Activated T-cell treated with anti-CD3 and anti-CD28 coated beads, Interleukin-2, amount 50 U/mL, for 4 hours (primary cell): ENCODE measurements at regions not wholly inside any gene's neighbourhood (a gene's known extent, or its start where the extent isn't known, plus 50 kb on each side); places are given as distances from the start of the nearest gene placed in this dataset.

ENCODE experiments used
- ATAC-seq, 2 donors: fragments of 200-7000 bp; cut with Tn5 transposase; one replicate each; pipeline ENCODE4 v1.10.0; 2021
- DNase-seq: peaks from one replicate; pipeline ENCODE4 v3.0.0-alpha.2; 2020
- H3K27me3 Mint-ChIP-seq: one replicate; pipeline ENCODE4 v1.8.0; 2021; ENCODE audit warnings: low read depth, mixed read lengths
- H3K36me3 Mint-ChIP-seq: one replicate; pipeline ENCODE4 v1.8.0; 2022; ENCODE audit warnings: mixed read lengths; ENCODE audit not compliant: insufficient read depth
- H3K4me1 Mint-ChIP-seq: one replicate; pipeline ENCODE4 v1.8.0; 2021; ENCODE audit warnings: low read depth, mixed read lengths
- H3K4me3 Mint-ChIP-seq: one replicate; pipeline ENCODE4 v1.8.0; 2021; ENCODE audit warnings: mild to moderate bottlenecking, moderate library complexity, mixed read lengths
- H3K9me3 Mint-ChIP-seq: one replicate; pipeline ENCODE4 v1.8.0; 2021; ENCODE audit warnings: mixed read lengths

DNA sequence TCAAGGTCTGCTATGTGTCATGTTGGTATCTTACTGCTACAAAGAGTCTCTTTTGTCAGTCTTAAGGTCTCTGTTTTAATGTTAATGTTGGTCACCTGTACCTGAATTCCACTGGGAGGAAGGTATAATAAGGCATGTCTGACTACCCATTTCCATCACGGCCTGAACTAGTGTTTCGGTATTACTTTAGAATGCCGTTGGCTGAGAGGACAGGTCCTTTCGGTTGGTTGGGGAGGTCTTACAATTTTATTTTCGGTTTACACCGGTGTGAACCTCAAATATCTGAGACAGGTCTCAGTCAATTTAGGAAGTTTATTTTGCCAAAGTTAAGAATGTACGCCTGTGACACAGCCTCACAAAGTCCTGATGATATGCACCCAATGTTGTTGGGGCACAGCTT, 154.9 kb upstream of the ABCA1 start:
- no peaks in the 10 kb centered on the region for H3K36me3 Mint-ChIP-seq
- H3K4me1 Mint-ChIP-seq = no peaks in the 10 kb centered on the region
- no peak for ATAC-seq
- DNase-seq = no peak
- no peaks in the 10 kb centered on the region for H3K9me3 Mint-ChIP-seq
- no peaks in the 10 kb centered on the region for H3K27me3 Mint-ChIP-seq
- H3K4me3 Mint-ChIP-seq = no peak overlapping the region

DNA sequence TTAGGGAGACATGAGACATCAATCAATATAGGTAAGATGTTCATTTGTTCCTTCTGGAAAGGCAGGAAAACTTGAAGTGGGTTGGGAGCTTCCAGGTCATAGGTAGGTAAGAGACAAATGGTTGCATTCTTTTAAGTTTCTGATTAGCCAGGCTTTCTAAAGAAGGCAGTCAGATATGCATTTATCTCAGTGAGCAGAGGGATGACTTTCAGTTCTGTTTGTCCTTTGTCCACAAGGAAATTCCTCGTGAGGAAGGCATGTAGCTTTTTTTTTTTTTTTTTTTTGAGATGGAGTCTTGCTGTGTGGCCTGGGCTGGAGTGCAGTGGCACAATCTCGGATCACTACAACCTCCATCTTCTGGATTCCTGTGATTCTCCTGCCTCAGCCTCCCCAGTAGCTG, 155.3 kb upstream of the ABCA1 start:
- Mint-ChIP-seq H3K27me3 (no peaks in the 10 kb centered on the region), H3K36me3 (no peaks in the 10 kb centered on the region), H3K4me1 (no peaks in the 10 kb centered on the region), H3K9me3 (no peaks in the 10 kb centered on the region), H3K4me3 (no peak overlapping the region)
- no peak for DNase-seq
- ATAC-seq = no peak

DNA sequence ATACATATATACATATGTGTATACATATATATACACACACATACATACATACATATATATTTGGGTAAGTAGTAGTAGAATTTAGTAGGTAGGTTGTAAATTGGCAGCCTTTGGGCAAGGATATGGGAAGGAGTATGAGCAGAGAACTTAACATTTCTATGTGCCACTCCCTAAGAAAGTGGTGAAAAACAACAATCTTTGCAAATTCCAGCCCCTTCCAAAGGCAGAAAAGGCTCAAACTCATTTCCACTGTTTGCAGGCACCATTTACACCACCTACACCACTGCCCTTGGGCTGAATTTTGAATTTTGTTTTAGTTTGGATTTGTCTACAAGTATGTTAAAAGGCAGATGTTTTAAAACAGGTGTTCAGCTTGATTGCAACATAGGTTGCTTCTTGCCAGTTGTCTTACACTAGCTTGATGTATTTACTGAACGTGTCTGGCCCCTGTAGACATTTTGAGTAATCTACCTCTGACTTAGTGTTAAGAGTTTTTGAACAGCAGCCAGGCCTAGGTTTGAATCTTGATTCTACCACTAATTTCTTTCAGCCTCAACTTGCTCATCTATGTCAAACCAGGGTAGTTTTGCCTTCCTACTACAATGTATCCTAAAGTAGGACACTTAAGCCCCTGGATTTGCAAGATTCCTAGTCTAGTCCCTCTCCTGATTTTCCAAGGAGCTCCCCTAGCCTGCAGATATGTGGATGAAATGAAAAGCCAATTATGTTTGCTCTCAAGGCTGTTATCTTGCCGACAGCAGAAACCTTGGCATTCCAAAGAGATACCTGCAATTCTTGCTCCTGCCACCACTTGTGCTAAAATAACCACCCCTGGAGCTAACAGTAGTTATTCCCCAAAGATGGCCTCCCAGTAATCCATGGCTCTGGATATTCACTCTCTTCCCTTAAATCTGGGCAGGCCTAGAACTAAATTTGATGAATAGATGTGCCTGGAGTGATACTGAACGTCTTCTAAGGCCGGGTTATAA, 156.2 kb upstream of the SLC44A1 start:
- H3K4me1 Mint-ChIP-seq = no peaks in the 10 kb centered on the region
- no peak overlapping the region for H3K4me3 Mint-ChIP-seq
- H3K36me3 Mint-ChIP-seq = no peaks in the 10 kb centered on the region
- DNase-seq (no peak), ATAC-seq (no peak)
- no peaks in the 10 kb centered on the region for H3K27me3 Mint-ChIP-seq
- H3K9me3 Mint-ChIP-seq = no peaks in the 10 kb centered on the region

DNA sequence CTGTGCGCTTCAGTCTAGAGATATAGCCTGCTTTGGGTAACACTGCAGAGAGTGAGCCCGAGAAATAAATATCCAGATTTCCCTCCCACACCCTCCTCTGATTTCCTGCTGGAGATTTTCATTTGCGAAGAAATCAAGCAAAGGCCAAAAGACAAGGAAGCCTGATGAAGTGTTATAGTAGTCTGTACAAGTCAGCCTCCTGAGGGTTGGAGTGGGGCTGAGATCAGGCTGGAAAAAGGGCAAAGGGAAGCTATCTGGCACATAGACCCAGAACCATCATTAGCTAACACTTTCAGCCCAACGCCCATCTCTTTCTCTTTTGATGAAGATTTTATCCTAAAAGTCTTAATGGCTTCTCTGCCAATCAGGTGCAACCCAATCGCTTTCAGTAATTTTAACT, 154.6 kb upstream of the SLC44A1 start:
- Mint-ChIP-seq H3K9me3 (no peaks in the 10 kb centered on the region), H3K4me3 (no peak overlapping the region), H3K4me1 (no peaks in the 10 kb centered on the region), H3K36me3 (no peaks in the 10 kb centered on the region), H3K27me3 (no peaks in the 10 kb centered on the region)
- DNase-seq (no peak), ATAC-seq (no peak)

DNA sequence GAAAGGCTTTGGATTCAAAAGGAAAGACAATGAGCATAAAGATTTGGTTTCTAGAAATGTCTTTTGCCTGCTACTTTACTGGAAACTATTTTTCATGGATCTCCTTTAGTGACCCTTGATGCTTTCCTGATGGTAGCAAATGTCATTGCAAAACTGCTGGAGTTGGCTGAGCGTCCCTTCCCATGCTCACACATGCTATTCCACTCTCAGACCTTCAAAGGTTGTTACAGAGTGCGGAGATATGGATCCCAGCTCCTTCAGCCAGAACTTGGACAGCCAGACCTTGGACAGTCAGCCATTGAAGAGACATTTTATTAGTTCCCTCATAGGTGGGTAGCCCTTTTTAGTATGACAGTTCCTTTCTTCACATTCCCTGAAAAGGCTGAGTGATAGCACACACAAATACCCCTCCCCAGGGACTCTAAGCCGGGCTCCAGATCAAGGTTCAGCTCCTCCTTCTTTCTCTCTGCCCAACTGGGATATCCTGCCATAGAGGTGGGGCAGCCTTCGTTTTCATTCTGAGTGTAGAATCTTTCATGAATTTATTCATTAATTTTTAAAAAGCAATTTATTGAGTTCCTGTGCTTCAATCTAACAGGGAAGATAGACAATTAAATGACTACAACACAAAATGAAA, 153.3 kb upstream of the SLC44A1 start:
- no peak for ATAC-seq
- DNase-seq = no peak
- H3K9me3 Mint-ChIP-seq = no peaks in the 10 kb centered on the region
- no peak overlapping the region for H3K4me3 Mint-ChIP-seq
- H3K4me1 Mint-ChIP-seq = no peaks in the 10 kb centered on the region
- H3K36me3 Mint-ChIP-seq = no peaks in the 10 kb centered on the region
- H3K27me3 Mint-ChIP-seq = no peaks in the 10 kb centered on the region

DNA sequence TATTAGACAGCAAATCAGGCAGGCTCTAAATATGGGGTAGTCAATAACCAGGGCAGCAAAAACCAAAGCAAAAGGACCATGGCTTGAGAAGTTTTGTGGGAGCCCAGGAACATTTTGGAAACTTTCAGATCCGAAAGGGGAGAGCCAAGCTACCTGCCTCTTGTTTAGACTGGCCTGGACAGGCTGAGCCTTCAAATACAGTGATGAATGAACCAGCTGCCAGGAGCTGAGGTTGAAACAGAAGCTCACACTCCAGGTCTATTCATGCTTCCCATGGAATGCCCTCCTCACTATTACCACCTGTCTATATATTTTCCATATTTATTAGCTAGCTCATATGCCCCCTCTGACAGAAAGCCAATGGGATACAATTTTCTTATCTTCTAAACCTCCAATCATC, 150.8 kb upstream of the SLC44A1 start:
- H3K36me3 Mint-ChIP-seq = no peaks in the 10 kb centered on the region
- H3K27me3 Mint-ChIP-seq = no peaks in the 10 kb centered on the region
- no peak for DNase-seq
- H3K4me1 Mint-ChIP-seq = no peaks in the 10 kb centered on the region
- H3K9me3 Mint-ChIP-seq = no peaks in the 10 kb centered on the region
- H3K4me3 Mint-ChIP-seq = no peak overlapping the region
- no peak for ATAC-seq

DNA sequence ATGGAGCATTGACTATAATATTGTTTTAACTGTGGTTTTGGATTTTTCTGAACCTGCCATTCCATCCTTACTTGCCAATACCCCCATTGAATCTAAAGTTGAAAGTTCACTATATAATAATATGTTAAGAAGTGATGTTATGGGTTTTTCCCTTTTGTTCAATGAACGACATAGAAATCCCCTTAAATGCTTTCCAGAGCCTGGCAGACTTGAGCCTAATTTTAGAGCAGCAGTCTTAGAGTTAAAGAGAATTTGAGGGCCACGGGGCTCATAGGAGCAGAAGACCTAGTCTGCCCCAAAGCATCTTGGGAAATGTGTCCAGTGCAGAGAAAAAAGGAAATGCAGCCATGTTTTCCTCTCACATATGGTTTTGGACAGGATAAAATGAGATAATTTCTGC, 146.1 kb upstream of the SLC44A1 start:
- no peaks in the 10 kb centered on the region for H3K4me1 Mint-ChIP-seq
- ATAC-seq (no peak), DNase-seq (no peak)
- no peaks in the 10 kb centered on the region for H3K27me3 Mint-ChIP-seq
- no peaks in the 10 kb centered on the region for H3K9me3 Mint-ChIP-seq
- H3K4me3 Mint-ChIP-seq = no peak overlapping the region
- no peaks in the 10 kb centered on the region for H3K36me3 Mint-ChIP-seq

DNA sequence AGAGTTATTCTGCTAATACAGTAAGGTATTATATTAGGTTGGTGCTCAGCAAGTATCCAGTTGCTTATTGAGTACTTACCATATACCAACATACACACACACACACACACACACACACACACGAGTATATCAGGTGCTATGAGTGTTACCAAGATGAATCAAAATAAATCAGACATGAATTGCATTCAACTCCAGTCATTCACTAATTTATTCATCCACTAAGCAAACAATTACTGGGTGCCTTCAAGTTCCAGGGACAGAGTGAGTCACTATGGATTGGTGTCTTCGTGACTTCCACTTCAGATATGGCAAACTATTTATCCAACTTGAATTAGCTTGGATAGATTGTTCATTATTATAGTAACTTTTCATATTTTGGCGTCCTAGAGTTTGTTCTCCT, 140.7 kb upstream of the SLC44A1 start:
- H3K4me1 Mint-ChIP-seq = no peaks in the 10 kb centered on the region
- no peaks in the 10 kb centered on the region for H3K9me3 Mint-ChIP-seq
- H3K36me3 Mint-ChIP-seq = no peaks in the 10 kb centered on the region
- DNase-seq = no peak
- no peak for ATAC-seq
- H3K27me3 Mint-ChIP-seq = no peaks in the 10 kb centered on the region
- no peak overlapping the region for H3K4me3 Mint-ChIP-seq

DNA sequence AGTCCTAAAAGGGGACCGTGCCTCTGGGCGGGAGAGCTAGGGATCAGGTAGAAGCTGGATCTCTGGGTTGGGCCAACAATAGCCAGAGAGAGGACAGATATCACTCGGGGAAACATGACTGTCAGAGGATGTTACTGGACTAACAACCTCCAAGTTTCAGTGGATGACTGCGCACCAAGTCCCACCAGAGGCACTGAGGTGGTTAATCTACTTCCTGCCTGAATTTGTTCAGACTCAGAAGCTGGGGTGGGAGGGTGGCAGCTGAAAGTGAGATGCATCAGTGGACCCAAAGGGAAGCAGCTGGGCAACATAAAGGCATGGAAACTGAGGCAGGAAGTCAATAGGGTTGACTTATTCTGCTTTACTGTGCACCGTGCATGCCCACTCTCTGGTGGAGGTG, 130.1 kb upstream of the SLC44A1 start:
- ATAC-seq = peak; percentile 44 to 54

DNA sequence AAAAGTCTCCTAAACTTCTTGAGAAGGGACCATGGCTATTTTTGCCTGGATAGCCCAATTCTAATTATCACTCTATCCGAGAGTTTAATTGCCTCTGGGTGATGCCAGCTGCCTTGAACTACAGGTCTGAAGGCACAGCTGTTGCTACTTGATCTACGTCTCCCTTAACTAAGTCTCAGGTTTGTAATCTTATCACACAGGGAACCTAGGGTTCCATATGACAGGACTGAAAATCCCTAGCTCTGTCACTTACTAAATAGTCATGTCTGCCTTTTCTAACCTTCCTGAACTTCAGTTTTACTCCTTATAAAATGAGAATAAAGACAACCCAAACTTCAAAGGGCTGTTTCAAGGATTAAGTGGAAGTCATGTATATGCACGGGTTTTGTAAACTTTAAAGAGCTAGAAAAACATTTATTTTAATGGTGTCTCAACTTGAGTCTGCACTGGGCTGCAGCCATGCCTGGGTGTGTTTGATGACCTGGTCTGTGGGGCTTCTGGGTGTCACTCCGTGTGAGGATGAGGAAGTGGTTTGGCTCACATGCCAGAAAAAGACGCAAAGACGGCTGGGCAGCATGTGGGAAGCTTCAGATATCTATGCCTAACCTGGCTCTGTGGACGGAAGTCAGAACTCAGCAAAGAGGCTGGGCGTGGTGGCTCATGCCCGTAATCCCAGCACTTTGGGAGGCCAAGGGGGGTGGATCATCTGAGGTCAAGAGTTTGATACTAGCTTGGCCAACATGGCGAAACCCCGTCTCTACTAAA, 129.3 kb upstream of the SLC44A1 start:
- Mint-ChIP-seq H3K9me3 (no peaks in the 10 kb centered on the region), H3K36me3 (no peaks in the 10 kb centered on the region), H3K4me1 (peaks cover 35% of the 10 kb centered on the region), H3K27me3 (no peaks in the 10 kb centered on the region), H3K4me3 (peak overlapping the region; percentile 26)
- DNase-seq (no peak), ATAC-seq (peak; percentile 47 to 65)

More for the DNA sequence above, 130.1 kb upstream of the SLC44A1 start:
- Mint-ChIP-seq H3K9me3 (no peaks in the 10 kb centered on the region), H3K4me1 (peaks cover 35% of the 10 kb centered on the region), H3K4me3 (no peak overlapping the region), H3K36me3 (no peaks in the 10 kb centered on the region), H3K27me3 (no peaks in the 10 kb centered on the region)
- no peak for DNase-seq

DNA sequence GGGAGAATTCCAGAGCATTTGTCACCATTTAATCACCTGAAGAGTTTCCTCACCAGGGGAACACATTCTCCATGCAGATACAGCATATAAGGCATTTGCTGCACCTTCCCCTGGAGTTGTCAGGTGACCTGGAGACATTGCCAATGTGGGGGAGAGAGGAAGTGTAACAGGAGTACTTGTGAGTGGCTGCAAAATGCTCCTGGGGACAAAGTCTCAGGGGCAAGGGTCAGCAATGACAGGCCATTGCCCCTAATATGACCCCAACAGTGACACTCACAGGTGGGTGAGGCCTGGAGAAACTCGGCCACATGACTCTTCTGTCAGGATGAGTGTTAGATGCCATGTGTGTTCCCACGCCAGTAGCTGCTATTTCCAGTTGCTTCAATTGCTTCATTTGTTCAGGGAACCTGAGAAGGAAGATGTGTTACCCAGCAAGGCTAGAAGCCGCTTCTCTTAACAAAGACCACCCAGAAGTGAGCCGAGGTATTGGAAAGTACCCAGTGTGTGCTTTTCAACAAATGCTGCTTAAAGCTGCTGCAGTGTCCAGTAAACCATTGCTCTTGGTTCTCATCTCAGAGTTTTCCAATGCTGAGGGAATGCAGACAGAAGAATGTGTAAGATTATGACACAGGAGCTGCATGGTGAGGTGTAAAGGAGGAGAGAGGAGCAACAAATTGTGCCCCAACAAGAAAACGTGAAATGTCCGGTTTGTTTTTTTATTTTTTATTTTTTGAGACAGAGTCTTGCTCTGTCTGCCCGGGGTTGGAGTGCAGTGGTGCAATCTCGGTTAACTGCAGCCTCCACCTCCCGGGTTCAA, 128.2 kb upstream of the SLC44A1 start:
- Mint-ChIP-seq H3K4me1 (peaks cover 35% of the 10 kb centered on the region), H3K4me3 (no peak overlapping the region), H3K9me3 (no peaks in the 10 kb centered on the region), H3K27me3 (no peaks in the 10 kb centered on the region), H3K36me3 (no peaks in the 10 kb centered on the region)
- ATAC-seq (no peak), DNase-seq (no peak)

DNA sequence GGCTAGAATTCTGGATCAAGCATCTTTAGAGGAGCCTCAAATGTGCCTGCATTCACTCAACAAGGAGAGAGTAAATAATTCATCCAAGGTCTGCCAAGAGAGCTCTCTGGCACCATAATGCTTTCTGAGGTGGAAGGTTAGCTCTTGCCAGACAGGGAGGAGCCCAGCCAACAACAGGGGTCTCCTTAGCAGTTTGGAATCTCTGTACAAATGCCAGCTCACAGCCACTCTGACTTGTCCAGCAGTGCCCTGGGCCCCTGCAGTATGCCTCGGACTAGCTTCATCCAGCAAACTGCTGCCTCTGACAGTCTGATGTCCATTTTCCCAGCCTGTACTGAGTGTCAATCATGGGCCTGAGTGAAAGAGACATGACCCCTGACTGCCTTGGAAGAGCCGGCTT, 127.2 kb upstream of the SLC44A1 start:
- Mint-ChIP-seq H3K27me3 (no peaks in the 10 kb centered on the region), H3K36me3 (no peaks in the 10 kb centered on the region), H3K4me1 (peaks cover 42% of the 10 kb centered on the region), H3K4me3 (no peak overlapping the region), H3K9me3 (no peaks in the 10 kb centered on the region)
- no peak for DNase-seq
- ATAC-seq = no peak

DNA sequence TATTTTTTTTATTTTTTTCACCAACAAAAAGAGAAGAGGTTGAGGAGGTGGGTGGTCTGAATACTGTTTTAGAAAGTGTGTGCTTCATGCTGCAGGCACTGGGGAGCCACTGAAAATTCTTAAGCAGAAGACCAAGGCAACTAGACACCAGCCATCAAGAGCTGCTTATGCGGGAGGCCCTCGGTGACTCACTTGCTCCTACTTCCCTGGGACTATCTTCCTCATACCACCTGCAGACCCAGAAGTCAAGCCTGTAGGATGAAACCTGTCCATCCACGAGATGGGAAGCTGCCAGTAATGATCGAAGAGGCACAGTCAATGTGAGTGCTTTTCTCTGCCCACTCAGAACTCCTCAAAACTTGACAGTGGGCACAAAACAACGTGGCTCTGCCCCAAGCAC, 125.8 kb upstream of the SLC44A1 start:
- DNase-seq = no peak
- Mint-ChIP-seq H3K27me3 (no peaks in the 10 kb centered on the region), H3K4me1 (peaks cover 40% of the 10 kb centered on the region), H3K36me3 (no peaks in the 10 kb centered on the region), H3K9me3 (no peaks in the 10 kb centered on the region), H3K4me3 (no peak overlapping the region)
- no peak for ATAC-seq

DNA sequence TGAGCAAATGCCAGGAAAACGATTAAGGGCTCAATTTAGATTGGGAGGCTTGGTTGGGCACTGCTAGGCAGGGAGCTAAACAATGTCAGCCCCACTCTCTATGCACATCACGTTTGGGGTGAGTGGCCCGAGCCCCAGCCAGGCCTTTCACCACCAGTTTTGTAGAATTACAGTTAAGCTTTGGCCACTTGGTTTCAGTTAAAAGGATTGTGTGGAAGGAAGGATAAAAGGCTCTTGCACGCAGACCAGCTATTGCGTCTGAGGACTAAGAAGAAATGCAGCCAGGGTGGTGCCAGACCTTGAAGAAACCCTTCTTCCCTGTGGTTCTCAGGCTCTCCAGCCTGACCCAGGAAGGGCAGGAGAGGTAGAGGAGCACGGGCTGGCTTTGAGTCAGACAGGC, 125.3 kb upstream of the SLC44A1 start:
- Mint-ChIP-seq H3K36me3 (no peaks in the 10 kb centered on the region), H3K27me3 (no peaks in the 10 kb centered on the region), H3K4me3 (no peak overlapping the region), H3K4me1 (peaks cover 35% of the 10 kb centered on the region), H3K9me3 (no peaks in the 10 kb centered on the region)
- ATAC-seq (no peak), DNase-seq (no peak)
